Stimulated activated CD8-positive, alpha-beta memory T cell treated with anti-CD3 and anti-CD28 coated beads, Interleukin-4, amount 100 ng/mL, for 48 hours (primary cell): ENCODE measurements at regions not wholly inside any gene's neighbourhood (a gene's known extent, or its start where the extent isn't known, plus 50 kb on each side); places are given as distances from the start of the nearest gene placed in this dataset.

Experiments used
- DNase-seq: peaks from one replicate; pipeline ENCODE4 v3.0.0-alpha.2; 2020

GRCh38 chr9:27625751-27626150 lies 52.5 kb upstream of the C9orf72 start:
- no peak for DNase-seq

- DNase-seq: no peak
Observed at GRCh38 chr9:27626244-27627187, 53.2 kb upstream of the C9orf72 start.

GRCh38 chr9:27627188-27627564 lies 53.9 kb upstream of the C9orf72 start:
- DNase-seq: no peak

- no peak for DNase-seq
Observed at GRCh38 chr9:27628311-27628710, 55.0 kb upstream of the C9orf72 start.

- DNase-seq: no peak
Observed at GRCh38 chr9:27629425-27629824, 56.1 kb upstream of the C9orf72 start.

GRCh38 chr9:27632254-27632653 lies 59.0 kb upstream of the C9orf72 start:
- DNase-seq: no peak

GRCh38 chr9:27633764-27634163 lies 60.5 kb upstream of the C9orf72 start:
- no peak for DNase-seq

GRCh38 chr9:27634879-27635278 lies 61.6 kb upstream of the C9orf72 start:
- DNase-seq: no peak

GRCh38 chr9:27638716-27639115 lies 65.4 kb upstream of the C9orf72 start:
- DNase-seq: no peak

- DNase-seq: no peak
Observed at GRCh38 chr9:27645161-27645840, 72.0 kb upstream of the C9orf72 start.

GRCh38 chr9:27653246-27653645 lies 80.0 kb upstream of the C9orf72 start:
- no peak for DNase-seq

- DNase-seq: no peak
Observed at GRCh38 chr9:27653957-27654356, 80.7 kb upstream of the C9orf72 start.

- DNase-seq: no peak
Observed at GRCh38 chr9:27654629-27655285, 81.5 kb upstream of the C9orf72 start.

GRCh38 chr9:27655441-27655840 lies 82.2 kb upstream of the C9orf72 start:
- DNase-seq: no peak

- DNase-seq: no peak
Observed at GRCh38 chr9:27659001-27659400, 85.7 kb upstream of the C9orf72 start.

- DNase-seq: no peak
Observed at GRCh38 chr9:27659571-27659970, 86.3 kb upstream of the C9orf72 start.

- no peak for DNase-seq
Observed at GRCh38 chr9:27660148-27660547, 86.9 kb upstream of the C9orf72 start.

GRCh38 chr9:27663526-27663925 lies 90.2 kb upstream of the C9orf72 start:
- no peak for DNase-seq

GRCh38 chr9:27664121-27664779 lies 91.0 kb upstream of the C9orf72 start:
- no peak for DNase-seq

- no peak for DNase-seq
Observed at GRCh38 chr9:27665136-27665535, 91.9 kb upstream of the C9orf72 start.

- DNase-seq: no peak
Observed at GRCh38 chr9:27668280-27668679, 95.0 kb upstream of the C9orf72 start.

GRCh38 chr9:27671636-27672035 lies 98.4 kb upstream of the C9orf72 start:
- no peak for DNase-seq

GRCh38 chr9:27672718-27673117 lies 99.4 kb upstream of the C9orf72 start:
- DNase-seq: no peak
